ENCODE measurements at regions not wholly inside any gene's neighbourhood (a gene's known extent, or its start where the extent isn't known, plus 50 kb on each side); places are given as distances from the start of the nearest gene placed in this dataset.

DNA sequence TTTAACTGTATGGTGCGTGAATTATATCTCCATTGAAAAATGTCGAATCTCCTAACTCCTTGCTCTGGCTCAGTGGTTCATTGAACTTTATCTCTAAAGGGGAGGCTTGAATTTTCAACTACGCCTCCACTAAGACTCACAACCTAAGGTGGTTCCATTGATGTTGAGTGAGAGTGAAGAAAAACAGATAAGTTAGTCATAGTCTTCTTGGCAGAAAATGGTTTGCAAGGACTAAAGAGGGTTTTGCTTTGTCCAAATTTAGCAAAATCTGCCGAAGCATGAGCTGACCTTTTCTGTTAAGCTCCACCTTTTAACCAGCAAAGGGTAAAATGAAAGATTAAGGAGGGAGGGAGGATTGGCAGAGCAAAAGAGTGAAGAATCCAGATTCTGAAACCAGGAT is 290.2 kb upstream of the SPTLC3 start:
- TF ChIP-seq ZNF138 (CRISPR knock-in tag; conservative IDR thresholded peaks at IDR 0.05) (no peak), KAT7 (CRISPR knock-in tag; IDR thresholded peaks at IDR 0.05; ENCODE audit: borderline replicate concordance) (no peak), CREB1 (CRISPR knock-in tag; IDR thresholded peaks at IDR 0.05) (no peak), FOXK1 (CRISPR knock-in tag; IDR thresholded peaks at IDR 0.05) (no peak)
- TF ChIP-seq, protein P1, sequence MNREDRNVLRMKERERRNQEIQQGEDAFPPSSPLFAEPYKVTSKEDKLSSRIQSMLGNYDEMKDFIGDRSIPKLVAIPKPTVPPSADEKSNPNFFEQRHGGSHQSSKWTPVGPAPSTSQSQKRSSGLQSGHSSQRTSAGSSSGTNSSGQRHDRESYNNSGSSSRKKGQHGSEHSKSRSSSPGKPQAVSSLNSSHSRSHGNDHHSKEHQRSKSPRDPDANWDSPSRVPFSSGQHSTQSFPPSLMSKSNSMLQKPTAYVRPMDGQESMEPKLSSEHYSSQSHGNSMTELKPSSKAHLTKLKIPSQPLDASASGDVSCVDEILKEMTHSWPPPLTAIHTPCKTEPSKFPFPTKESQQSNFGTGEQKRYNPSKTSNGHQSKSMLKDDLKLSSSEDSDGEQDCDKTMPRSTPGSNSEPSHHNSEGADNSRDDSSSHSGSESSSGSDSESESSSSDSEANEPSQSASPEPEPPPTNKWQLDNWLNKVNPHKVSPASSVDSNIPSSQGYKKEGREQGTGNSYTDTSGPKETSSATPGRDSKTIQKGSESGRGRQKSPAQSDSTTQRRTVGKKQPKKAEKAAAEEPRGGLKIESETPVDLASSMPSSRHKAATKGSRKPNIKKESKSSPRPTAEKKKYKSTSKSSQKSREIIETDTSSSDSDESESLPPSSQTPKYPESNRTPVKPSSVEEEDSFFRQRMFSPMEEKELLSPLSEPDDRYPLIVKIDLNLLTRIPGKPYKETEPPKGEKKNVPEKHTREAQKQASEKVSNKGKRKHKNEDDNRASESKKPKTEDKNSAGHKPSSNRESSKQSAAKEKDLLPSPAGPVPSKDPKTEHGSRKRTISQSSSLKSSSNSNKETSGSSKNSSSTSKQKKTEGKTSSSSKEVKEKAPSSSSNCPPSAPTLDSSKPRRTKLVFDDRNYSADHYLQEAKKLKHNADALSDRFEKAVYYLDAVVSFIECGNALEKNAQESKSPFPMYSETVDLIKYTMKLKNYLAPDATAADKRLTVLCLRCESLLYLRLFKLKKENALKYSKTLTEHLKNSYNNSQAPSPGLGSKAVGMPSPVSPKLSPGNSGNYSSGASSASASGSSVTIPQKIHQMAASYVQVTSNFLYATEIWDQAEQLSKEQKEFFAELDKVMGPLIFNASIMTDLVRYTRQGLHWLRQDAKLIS (CRISPR knock-in tag; IDR thresholded peaks at IDR 0.05; ENCODE audit: borderline replicate concordance), result no peak
- TF ChIP-seq, protein P2, sequence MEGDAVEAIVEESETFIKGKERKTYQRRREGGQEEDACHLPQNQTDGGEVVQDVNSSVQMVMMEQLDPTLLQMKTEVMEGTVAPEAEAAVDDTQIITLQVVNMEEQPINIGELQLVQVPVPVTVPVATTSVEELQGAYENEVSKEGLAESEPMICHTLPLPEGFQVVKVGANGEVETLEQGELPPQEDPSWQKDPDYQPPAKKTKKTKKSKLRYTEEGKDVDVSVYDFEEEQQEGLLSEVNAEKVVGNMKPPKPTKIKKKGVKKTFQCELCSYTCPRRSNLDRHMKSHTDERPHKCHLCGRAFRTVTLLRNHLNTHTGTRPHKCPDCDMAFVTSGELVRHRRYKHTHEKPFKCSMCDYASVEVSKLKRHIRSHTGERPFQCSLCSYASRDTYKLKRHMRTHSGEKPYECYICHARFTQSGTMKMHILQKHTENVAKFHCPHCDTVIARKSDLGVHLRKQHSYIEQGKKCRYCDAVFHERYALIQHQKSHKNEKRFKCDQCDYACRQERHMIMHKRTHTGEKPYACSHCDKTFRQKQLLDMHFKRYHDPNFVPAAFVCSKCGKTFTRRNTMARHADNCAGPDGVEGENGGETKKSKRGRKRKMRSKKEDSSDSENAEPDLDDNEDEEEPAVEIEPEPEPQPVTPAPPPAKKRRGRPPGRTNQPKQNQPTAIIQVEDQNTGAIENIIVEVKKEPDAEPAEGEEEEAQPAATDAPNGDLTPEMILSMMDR (IDR thresholded peaks at IDR 0.05), result no peak
- TF ChIP-seq, protein P3, sequence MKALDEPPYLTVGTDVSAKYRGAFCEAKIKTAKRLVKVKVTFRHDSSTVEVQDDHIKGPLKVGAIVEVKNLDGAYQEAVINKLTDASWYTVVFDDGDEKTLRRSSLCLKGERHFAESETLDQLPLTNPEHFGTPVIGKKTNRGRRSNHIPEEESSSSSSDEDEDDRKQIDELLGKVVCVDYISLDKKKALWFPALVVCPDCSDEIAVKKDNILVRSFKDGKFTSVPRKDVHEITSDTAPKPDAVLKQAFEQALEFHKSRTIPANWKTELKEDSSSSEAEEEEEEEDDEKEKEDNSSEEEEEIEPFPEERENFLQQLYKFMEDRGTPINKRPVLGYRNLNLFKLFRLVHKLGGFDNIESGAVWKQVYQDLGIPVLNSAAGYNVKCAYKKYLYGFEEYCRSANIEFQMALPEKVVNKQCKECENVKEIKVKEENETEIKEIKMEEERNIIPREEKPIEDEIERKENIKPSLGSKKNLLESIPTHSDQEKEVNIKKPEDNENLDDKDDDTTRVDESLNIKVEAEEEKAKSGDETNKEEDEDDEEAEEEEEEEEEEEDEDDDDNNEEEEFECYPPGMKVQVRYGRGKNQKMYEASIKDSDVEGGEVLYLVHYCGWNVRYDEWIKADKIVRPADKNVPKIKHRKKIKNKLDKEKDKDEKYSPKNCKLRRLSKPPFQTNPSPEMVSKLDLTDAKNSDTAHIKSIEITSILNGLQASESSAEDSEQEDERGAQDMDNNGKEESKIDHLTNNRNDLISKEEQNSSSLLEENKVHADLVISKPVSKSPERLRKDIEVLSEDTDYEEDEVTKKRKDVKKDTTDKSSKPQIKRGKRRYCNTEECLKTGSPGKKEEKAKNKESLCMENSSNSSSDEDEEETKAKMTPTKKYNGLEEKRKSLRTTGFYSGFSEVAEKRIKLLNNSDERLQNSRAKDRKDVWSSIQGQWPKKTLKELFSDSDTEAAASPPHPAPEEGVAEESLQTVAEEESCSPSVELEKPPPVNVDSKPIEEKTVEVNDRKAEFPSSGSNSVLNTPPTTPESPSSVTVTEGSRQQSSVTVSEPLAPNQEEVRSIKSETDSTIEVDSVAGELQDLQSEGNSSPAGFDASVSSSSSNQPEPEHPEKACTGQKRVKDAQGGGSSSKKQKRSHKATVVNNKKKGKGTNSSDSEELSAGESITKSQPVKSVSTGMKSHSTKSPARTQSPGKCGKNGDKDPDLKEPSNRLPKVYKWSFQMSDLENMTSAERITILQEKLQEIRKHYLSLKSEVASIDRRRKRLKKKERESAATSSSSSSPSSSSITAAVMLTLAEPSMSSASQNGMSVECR (CRISPR knock-in tag; IDR thresholded peaks at IDR 0.05; ENCODE audit: borderline replicate concordance), result no peak
- TF ChIP-seq, protein P4, sequence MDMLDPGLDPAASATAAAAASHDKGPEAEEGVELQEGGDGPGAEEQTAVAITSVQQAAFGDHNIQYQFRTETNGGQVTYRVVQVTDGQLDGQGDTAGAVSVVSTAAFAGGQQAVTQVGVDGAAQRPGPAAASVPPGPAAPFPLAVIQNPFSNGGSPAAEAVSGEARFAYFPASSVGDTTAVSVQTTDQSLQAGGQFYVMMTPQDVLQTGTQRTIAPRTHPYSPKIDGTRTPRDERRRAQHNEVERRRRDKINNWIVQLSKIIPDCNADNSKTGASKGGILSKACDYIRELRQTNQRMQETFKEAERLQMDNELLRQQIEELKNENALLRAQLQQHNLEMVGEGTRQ (CRISPR knock-in tag; IDR thresholded peaks at IDR 0.05), result no peak
- TF ChIP-seq, protein P5, sequence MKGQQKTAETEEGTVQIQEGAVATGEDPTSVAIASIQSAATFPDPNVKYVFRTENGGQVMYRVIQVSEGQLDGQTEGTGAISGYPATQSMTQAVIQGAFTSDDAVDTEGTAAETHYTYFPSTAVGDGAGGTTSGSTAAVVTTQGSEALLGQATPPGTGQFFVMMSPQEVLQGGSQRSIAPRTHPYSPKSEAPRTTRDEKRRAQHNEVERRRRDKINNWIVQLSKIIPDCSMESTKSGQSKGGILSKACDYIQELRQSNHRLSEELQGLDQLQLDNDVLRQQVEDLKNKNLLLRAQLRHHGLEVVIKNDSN (CRISPR knock-in tag; IDR thresholded peaks at IDR 0.05), result no peak
- TF ChIP-seq, protein P6, sequence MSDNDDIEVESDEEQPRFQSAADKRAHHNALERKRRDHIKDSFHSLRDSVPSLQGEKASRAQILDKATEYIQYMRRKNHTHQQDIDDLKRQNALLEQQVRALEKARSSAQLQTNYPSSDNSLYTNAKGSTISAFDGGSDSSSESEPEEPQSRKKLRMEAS (CRISPR knock-in tag; IDR thresholded peaks at IDR 0.05), result no peak
- TF ChIP-seq, protein P7, sequence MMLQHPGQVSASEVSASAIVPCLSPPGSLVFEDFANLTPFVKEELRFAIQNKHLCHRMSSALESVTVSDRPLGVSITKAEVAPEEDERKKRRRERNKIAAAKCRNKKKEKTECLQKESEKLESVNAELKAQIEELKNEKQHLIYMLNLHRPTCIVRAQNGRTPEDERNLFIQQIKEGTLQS (CRISPR knock-in tag; conservative IDR thresholded peaks at IDR 0.05), result no peak

Measured in WTC11 (cell line).